ENCODE measurements at regions not wholly inside any gene's neighbourhood (a gene's known extent, or its start where the extent isn't known, plus 50 kb on each side); places are given as distances from the start of the nearest gene placed in this dataset.

DNA sequence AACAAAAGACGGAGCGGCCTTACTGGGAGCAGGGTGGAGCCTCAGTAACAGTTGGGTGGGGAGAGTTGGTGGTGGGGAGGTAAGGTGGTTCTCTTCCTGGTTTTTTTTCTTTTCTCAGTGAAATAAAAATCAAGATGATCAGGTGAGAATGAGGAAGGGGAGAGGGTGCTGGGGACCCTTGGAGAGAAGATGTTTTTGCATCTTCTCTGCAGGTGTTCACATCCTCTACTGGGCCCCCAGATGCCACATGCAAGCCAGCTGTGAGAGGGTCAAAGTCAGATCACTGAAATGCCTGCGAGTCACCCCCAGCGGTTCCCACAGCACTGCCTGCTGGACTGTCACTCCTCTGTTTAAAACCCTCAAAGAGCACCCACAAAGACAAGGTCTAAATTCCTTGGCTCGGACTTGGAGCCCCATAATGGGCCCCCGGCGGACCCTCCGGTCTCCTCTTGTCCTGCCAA is 69.8 kb upstream of the FHL2 start:
- TF ChIP-seq, protein P1, sequence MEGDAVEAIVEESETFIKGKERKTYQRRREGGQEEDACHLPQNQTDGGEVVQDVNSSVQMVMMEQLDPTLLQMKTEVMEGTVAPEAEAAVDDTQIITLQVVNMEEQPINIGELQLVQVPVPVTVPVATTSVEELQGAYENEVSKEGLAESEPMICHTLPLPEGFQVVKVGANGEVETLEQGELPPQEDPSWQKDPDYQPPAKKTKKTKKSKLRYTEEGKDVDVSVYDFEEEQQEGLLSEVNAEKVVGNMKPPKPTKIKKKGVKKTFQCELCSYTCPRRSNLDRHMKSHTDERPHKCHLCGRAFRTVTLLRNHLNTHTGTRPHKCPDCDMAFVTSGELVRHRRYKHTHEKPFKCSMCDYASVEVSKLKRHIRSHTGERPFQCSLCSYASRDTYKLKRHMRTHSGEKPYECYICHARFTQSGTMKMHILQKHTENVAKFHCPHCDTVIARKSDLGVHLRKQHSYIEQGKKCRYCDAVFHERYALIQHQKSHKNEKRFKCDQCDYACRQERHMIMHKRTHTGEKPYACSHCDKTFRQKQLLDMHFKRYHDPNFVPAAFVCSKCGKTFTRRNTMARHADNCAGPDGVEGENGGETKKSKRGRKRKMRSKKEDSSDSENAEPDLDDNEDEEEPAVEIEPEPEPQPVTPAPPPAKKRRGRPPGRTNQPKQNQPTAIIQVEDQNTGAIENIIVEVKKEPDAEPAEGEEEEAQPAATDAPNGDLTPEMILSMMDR (IDR thresholded peaks at IDR 0.05; ENCODE audit: low read depth, low read length, poor library complexity, severe bottlenecking) = no peak
- TF ChIP-seq EZH2phosphoT487 (IDR thresholded peaks at IDR 0.05; ENCODE audit: borderline replicate concordance, low read length) = no peak

Measured in DOHH2 (cell line).